HCT116 (cell line): ENCODE measurements at regions not wholly inside any gene's neighbourhood (a gene's known extent, or its start where the extent isn't known, plus 50 kb on each side); places are given as distances from the start of the nearest gene placed in this dataset.

ENCODE experiments used
- ATAC-seq: fragments of 200-7000 bp; cut with Tn5 transposase; 2 replicates; pipeline ENCODE4 v1.9.1; 2020; ENCODE audit warnings: mild to moderate bottlenecking, moderate library complexity
- BruUV-seq: library from RNA; stranded (reverse); fragments of 400-500 nt; replicated peaks from 2 replicates; lab custom pipeline; 2021; lab: Mats Ljungman, UMichigan
- CTCF ChIA-PET: fragments of 300-600 bp; sonication (Branson Sonifier 250); formaldehyde crosslinking; loops from one replicate; lab custom pipeline; 2021; ENCODE audit warnings: antibody characterized with exemption; lab: Charles Lee
- POLR2A ChIA-PET: fragments of 300-600, 350-600 bp; sonication (Branson Sonifier 250); formaldehyde crosslinking; loops from one replicate; lab custom pipeline; 2021; ENCODE audit warnings: antibody characterized with exemption; lab: Charles Lee
- RAD21 ChIA-PET, 2 experiments: fragments of 300-600 bp; sonication (Branson Sonifier 250); formaldehyde crosslinking; loops; one replicate each; lab custom pipeline; 2023; ENCODE audit warnings: low total read pairs in 2 of 2; ENCODE audit not compliant: uncharacterized antibody in 2 of 2, unreplicated experiment in 2 of 2, low non-redundant PET in 1 of 2; lab: Charles Lee
- DNase-seq: peaks from one replicate; pipeline ENCODE4 v3.0.0-alpha.2; 2010; ENCODE audit warnings: low read depth, low spot score
- H2AFZ ChIP-seq: fragments of 200-600 bp; shearing (Covaris generic), sonication (generic); 2 replicates; pipeline ENCODE4 v1.6.1; 2017; ENCODE audit warnings: low read depth, mixed run types, mixed read lengths, antibody characterized with exemption, low read length; ENCODE audit not compliant: poor library complexity, severe bottlenecking
- H3K27ac ChIP-seq: 2 replicates; pipeline ENCODE4 v1.5.1; 2012; ENCODE audit warnings: low read depth, low read length
- H3K27me3 ChIP-seq: fragments of 200-600 bp; sonication (generic); 2 replicates; pipeline ENCODE4 v1.6.1; 2016; ENCODE audit warnings: mixed run types, low read length, mixed read lengths; ENCODE audit not compliant: insufficient read depth
- H3K36me3 ChIP-seq, 2 experiments: fragments of 200-500 bp in 1 of 2; fragments of 200-600 bp in 1 of 2; sonication (Bioruptor generic) in 1 of 2; sonication (generic) in 1 of 2; 2 replicates each; pipeline versions ENCODE4 v1.5.1 to v1.6.1; 2014 to 2016; ENCODE audit warnings: low read length in 2 of 2, inconsistent platforms in 1 of 2, mixed read lengths in 1 of 2, mixed run types in 1 of 2; ENCODE audit not compliant: insufficient read depth in 2 of 2, control insufficient read depth in 1 of 2
- H3K4me1 ChIP-seq, 2 experiments: fragments of 200-600 bp in 1 of 2; sonication (generic) in 1 of 2; 2 replicates each; pipeline versions ENCODE4 v1.5.1 to v1.6.1; 2012 to 2017; ENCODE audit warnings: low read length in 2 of 2, inconsistent platforms in 1 of 2, mild to moderate bottlenecking in 1 of 2, mixed read lengths in 1 of 2, mixed run types in 1 of 2, moderate library complexity in 1 of 2; ENCODE audit not compliant: insufficient read depth in 2 of 2, control insufficient read depth in 1 of 2
- H3K4me2 ChIP-seq: fragments of 200-600 bp; sonication (generic); 2 replicates; pipeline ENCODE4 v1.6.1; 2017; ENCODE audit warnings: mixed run types, low read length, mixed read lengths
- H3K4me3 ChIP-seq, 2 experiments: fragments of 200-600 bp in 1 of 2; sonication (generic) in 1 of 2; replicated peaks in 1 of 2; 2 replicates each; pipeline ENCODE4 v1.5.1; 2011 to 2016; ENCODE audit warnings: low read length in 2 of 2, control low read depth in 1 of 2, low read depth in 1 of 2, mild to moderate bottlenecking in 1 of 2, mixed read lengths in 1 of 2, mixed run types in 1 of 2
- H3K79me2 ChIP-seq: fragments of 200-600 bp; sonication (generic); 2 replicates; pipeline ENCODE4 v1.6.1; 2017; ENCODE audit warnings: mild to moderate bottlenecking, mixed run types, low read length, moderate library complexity, mixed read lengths; ENCODE audit not compliant: insufficient read depth
- H3K9ac ChIP-seq: fragments of 200-600 bp; sonication (generic); 2 replicates; pipeline ENCODE4 v1.6.1; 2016; ENCODE audit warnings: low read length, mixed read lengths
- H3K9me2 ChIP-seq: fragments of 200-600 bp; sonication (generic), shearing (Covaris generic); 2 replicates; pipeline ENCODE4 v1.6.1; 2017; ENCODE audit warnings: mixed run types, mild to moderate bottlenecking, moderate library complexity; ENCODE audit not compliant: insufficient read depth
- H3K9me3 ChIP-seq, 2 experiments: fragments of 200-500 bp in 1 of 2; fragments of 200-600 bp in 1 of 2; sonication (Bioruptor generic) in 1 of 2; sonication (generic) in 1 of 2; 2 replicates each; pipeline ENCODE4 v1.6.1; 2014 to 2017; ENCODE audit warnings: low read length in 2 of 2, mixed read lengths in 2 of 2, inconsistent platforms in 1 of 2, low read depth in 1 of 2, mild to moderate bottlenecking in 1 of 2, mixed run types in 1 of 2, moderate library complexity in 1 of 2; ENCODE audit not compliant: control insufficient read depth in 1 of 2, insufficient read depth in 1 of 2
- H4K20me1 ChIP-seq: fragments of 200-600 bp; sonication (generic), shearing (Covaris generic); 2 replicates; pipeline ENCODE4 v1.6.1; 2017; ENCODE audit warnings: mixed run types, mild to moderate bottlenecking, moderate library complexity; ENCODE audit not compliant: insufficient read depth
- ATF3 ChIP-seq: IDR thresholded peaks from 2 replicates; pipeline ENCODE4 v1.6.1; 2012
- CBX3 ChIP-seq: IDR thresholded peaks from 2 replicates; pipeline ENCODE4 v1.6.1; 2012; ENCODE audit warnings: low read depth
- CEBPB ChIP-seq: IDR thresholded peaks from 2 replicates; pipeline ENCODE4 v1.6.1; 2012; ENCODE audit warnings: low read depth
- CTCF ChIP-seq, 3 experiments: fragments of 200-600 bp in 1 of 3; sonication (generic) in 1 of 3; IDR thresholded peaks in 2 of 3; conservative IDR thresholded peaks in 1 of 3; 2 replicates each; pipeline ENCODE4 v1.5.1; 2012 to 2017; ENCODE audit warnings: low read depth in 2 of 3, low read length in 2 of 3, antibody characterized with exemption in 1 of 3, borderline replicate concordance in 1 of 3, control low read depth in 1 of 3, mild to moderate bottlenecking in 1 of 3, mixed read lengths in 1 of 3, mixed run types in 1 of 3, moderate library complexity in 1 of 3; ENCODE audit not compliant: insufficient read depth in 1 of 3
- EGR1 ChIP-seq: IDR thresholded peaks from 2 replicates; pipeline ENCODE4 v1.6.1; 2012; ENCODE audit warnings: low read depth
- ELF1 ChIP-seq: IDR thresholded peaks from 2 replicates; pipeline ENCODE4 v1.6.1; 2012; ENCODE audit warnings: low read depth, borderline replicate concordance
- EZH2 ChIP-seq: fragments of 200-600 bp; sonication (generic); IDR thresholded peaks from 2 replicates; pipeline ENCODE4 v1.6.1; 2017; ENCODE audit warnings: antibody characterized with exemption, mixed run types
- EZH2phosphoT487 ChIP-seq: fragments of 200-600 bp; IDR thresholded peaks from 2 replicates; pipeline ENCODE4 v1.6.1; 2018; ENCODE audit warnings: antibody characterized with exemption, borderline replicate concordance
- FOSL1 ChIP-seq: IDR thresholded peaks from 2 replicates; pipeline ENCODE4 v1.6.1; 2012; ENCODE audit warnings: low read depth
- POLR2A ChIP-seq: IDR thresholded peaks from 2 replicates; pipeline ENCODE4 v1.7.0; 2011; ENCODE audit warnings: borderline replicate concordance; ENCODE audit not compliant: insufficient read depth, insufficient read length; ENCODE audit errors: extremely low read depth
- RAD21 ChIP-seq: IDR thresholded peaks from 2 replicates; pipeline ENCODE4 v1.6.1; 2012; ENCODE audit warnings: low read depth, mild to moderate bottlenecking
- SIN3A ChIP-seq: IDR thresholded peaks from 2 replicates; pipeline ENCODE4 v1.6.1; 2012; ENCODE audit warnings: low read depth
- YY1 ChIP-seq: IDR thresholded peaks from 2 replicates; pipeline ENCODE4 v1.6.1; 2011; ENCODE audit warnings: low read length, low read depth, moderate library complexity, mild to moderate bottlenecking; ENCODE audit not compliant: insufficient replicate concordance; ENCODE audit errors: extremely low read depth
- ZNF274 ChIP-seq: fragments of 200-500 bp; sonication (Bioruptor generic); IDR thresholded peaks from 2 replicates; pipeline ENCODE4 v1.6.1; 2014; ENCODE audit warnings: mild to moderate bottlenecking, low read depth, low read length, inconsistent platforms
- intact Hi-C: fragments of 100-400 bp; cut with micrococcal nuclease; formaldehyde crosslinking; loops from 2 replicates; pipeline ENCODE4 v1.10.0; 2022
- TF ChIP-seq, protein P1 (sequence below): IDR thresholded peaks from 2 replicates; pipeline ENCODE4 v1.6.1; 2011; ENCODE audit warnings: mild to moderate bottlenecking, low read length, moderate library complexity; ENCODE audit not compliant: insufficient replicate concordance; ENCODE audit errors: extremely low read depth
- TF ChIP-seq, protein P2 (sequence below): IDR thresholded peaks from 2 replicates; pipeline ENCODE4 v1.6.1; 2012

DNA sequence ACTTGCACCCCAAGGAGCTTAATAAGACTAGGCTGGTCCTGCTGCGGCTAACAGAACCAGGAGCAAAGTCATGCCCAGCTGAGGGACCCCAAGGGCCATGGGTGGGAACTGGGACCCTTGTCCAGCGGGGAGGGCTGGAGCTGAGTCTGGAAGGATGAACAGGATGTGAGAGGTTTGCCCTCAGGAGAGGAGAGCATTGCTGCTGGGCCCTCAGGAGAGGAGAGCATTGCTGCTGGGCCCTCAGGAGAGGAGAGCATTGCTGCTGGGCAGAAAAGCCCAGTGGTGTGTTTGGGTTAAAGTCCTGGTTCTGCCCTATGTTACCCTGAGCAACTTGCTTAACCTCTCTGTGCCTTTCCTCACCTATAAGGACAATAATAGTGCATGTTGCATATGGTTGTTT lies 125.8 kb downstream of the MACROH2A1 start:
- Histone ChIP-seq H4K20me1 (no peaks in the 10 kb centered on the region), H2AFZ (no peak overlapping the region)
- CTCF ChIA-PET, result no interaction called here
- ATAC-seq, result no peak
- TF ChIP-seq POLR2A, result no peak
- TF ChIP-seq FOSL1, result no peak
- TF ChIP-seq EZH2, result no peak
- TF ChIP-seq ZNF274, result no peak
- TF ChIP-seq, all 23 proteins: peak for 0
- RAD21 ChIA-PET, result no interaction called here
- Histone ChIP-seq H3K9ac (no peak overlapping the region), H3K4me3 (no peak overlapping the region), H3K9me2 (no peaks in the 10 kb centered on the region), H3K36me3 (no peaks in the 10 kb centered on the region), H3K4me1 (no peaks in the 10 kb centered on the region), H3K27ac (no peak overlapping the region), H3K79me2 (no peaks in the 10 kb centered on the region), H3K27me3 (no peaks in the 10 kb centered on the region), H3K9me3 (no peaks in the 10 kb centered on the region), H3K4me2 (no peak overlapping the region)
- no peak for DNase-seq
- intact Hi-C loops, result no loop called here
- POLR2A ChIA-PET, result no interaction called here
- no TSS peak for BruUV-seq

DNA sequence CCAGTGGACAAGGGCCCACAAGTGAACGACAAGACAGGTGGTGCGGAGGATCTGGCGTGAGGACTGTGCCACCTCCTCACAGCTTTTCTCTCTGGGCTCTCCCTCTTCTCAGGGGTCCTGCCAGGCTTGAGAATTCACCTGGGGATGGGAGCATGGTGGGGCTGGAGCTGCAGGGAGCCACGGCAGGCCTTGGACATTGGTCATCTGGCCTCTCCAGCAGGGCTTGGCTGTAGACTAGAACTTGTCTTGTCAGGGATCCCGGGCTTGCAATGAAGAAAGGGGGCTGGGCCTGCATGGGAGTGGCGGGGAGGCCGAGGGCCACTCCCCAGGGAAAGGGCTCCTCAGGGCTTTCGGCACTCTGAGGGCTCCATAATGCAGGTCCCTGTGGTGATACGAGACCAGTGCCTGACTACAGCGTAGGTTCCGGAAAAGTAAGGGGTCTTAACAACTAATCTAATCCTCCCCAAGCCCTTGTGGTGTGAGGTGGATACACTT lies 126.7 kb downstream of the MACROH2A1 start:
- no TSS peak for BruUV-seq
- no peak overlapping the region for H3K4me3 ChIP-seq
- no peaks in the 10 kb centered on the region for H3K4me1 ChIP-seq
- ChIA-PET CTCF (no interaction called here), RAD21 (no interaction called here), POLR2A (no interaction called here)
- H3K27ac ChIP-seq, result no peak overlapping the region
- no peaks in the 10 kb centered on the region for H3K27me3 ChIP-seq
- no peaks in the 10 kb centered on the region for H3K9me3 ChIP-seq
- H3K4me2 ChIP-seq, result no peak overlapping the region
- DNase-seq, result no peak
- H3K79me2 ChIP-seq, result no peaks in the 10 kb centered on the region
- H4K20me1 ChIP-seq, result no peaks in the 10 kb centered on the region
- H2AFZ ChIP-seq, result no peak overlapping the region
- no peak overlapping the region for H3K9ac ChIP-seq
- no peaks in the 10 kb centered on the region for H3K36me3 ChIP-seq
- intact Hi-C loops, result no loop called here
- H3K9me2 ChIP-seq, result no peaks in the 10 kb centered on the region
- ATAC-seq, result no peak
- TF ChIP-seq EZH2phosphoT487 (no peak), EZH2 (no peak), EGR1 (no peak), ELF1 (no peak), CBX3 (no peak), SIN3A (no peak), FOSL1 (no peak), CEBPB (no peak), POLR2A (no peak), ATF3 (no peak), RAD21 (no peak), YY1 (no peak), CTCF (IDR thresholded peaks at IDR 0.05 in 2 of 3, conservative IDR thresholded peaks at IDR 0.05 in 1 of 3; ENCODE audit: borderline replicate concordance in 1 of 3, insufficient read depth in 1 of 3, low read depth in 2 of 3, low read length in 2 of 3) (no peak)
- TF ChIP-seq, protein P1, sequence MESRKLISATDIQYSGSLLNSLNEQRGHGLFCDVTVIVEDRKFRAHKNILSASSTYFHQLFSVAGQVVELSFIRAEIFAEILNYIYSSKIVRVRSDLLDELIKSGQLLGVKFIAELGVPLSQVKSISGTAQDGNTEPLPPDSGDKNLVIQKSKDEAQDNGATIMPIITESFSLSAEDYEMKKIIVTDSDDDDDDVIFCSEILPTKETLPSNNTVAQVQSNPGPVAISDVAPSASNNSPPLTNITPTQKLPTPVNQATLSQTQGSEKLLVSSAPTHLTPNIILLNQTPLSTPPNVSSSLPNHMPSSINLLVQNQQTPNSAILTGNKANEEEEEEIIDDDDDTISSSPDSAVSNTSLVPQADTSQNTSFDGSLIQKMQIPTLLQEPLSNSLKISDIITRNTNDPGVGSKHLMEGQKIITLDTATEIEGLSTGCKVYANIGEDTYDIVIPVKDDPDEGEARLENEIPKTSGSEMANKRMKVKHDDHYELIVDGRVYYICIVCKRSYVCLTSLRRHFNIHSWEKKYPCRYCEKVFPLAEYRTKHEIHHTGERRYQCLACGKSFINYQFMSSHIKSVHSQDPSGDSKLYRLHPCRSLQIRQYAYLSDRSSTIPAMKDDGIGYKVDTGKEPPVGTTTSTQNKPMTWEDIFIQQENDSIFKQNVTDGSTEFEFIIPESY, result no peak
- TF ChIP-seq, protein P2, sequence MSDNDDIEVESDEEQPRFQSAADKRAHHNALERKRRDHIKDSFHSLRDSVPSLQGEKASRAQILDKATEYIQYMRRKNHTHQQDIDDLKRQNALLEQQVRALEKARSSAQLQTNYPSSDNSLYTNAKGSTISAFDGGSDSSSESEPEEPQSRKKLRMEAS, result no peak
